Kidney capillary endothelial cell (primary cell): ENCODE measurements at regions not wholly inside any gene's neighbourhood (a gene's known extent, or its start where the extent isn't known, plus 50 kb on each side); places are given as distances from the start of the nearest gene placed in this dataset.
"Not testable (repeated sequence)": the region's sequence is repeated elsewhere in the genome, so short reads cannot be mapped to it uniquely, and the experiment has no call there.

Source experiments
- DNase-seq: peaks from one replicate; pipeline ENCODE4 v3.0.0-alpha.2; 2018; ENCODE audit warnings: low spot score

DNA sequence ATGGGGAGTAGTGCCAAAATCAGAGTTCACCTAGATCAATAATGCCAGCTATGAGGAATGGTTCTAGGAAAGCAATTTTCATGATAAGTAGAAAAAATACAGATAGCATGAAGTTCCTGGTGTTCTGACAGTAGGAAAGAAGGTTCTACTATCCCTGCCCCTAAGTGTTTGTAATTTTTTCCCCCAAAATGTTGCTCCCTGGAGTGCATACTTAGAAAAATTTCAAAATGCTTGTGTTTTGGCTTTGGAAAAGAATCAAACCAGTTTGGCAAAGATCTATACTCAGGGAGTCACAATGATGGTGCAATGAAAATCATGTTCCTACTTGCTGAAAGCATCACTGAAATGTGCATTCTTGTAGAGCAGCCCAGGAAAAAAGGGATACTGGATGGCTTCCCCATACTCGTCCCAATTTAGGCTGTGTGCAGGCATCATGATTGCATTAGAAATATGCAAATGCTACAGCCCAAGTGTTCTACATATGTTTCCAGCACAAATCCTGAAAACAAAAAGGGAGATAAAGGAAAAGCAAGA, 74.7 kb downstream of the LPAR4 start:
- DNase-seq: no peak

DNA sequence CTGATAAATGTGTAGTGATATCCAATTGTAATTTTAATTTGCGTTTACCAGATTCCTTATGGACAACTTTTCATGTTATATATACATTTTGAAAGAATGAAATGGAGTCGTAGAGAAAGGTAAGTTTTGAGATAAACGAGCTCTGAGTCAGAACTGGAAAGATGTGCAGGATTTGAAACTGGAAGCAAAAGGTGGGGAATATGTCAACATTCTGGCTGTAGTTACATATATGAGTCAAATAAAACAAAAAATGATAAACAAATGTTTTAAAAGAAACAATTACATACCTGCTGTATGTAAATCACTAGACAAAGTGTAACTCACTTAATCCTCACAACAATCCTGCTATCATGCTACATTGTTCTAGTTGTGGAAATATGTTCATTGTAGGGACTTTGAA, 84.0 kb downstream of the LPAR4 start:
- DNase-seq: no peak

DNA sequence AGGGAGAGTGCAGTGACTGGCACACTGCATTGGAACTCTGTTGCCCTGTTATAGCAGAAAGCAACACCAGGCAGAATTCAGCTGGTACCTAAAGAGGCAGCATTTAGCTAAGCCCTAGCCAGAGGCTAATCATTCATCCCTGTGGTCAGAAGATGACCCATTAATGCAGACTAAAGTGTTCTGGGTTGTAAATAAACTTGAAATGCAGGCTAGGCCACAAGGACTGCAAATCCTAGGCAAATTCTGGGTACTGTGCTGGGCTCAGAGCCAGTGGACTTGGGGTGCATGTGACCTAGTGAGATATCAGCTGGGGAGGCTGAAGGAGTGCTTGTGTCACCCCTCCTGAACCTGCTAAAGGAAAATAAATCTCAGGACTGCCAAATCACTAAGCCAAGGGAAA, 91.2 kb downstream of the LPAR4 start:
- DNase-seq: no peak

DNA sequence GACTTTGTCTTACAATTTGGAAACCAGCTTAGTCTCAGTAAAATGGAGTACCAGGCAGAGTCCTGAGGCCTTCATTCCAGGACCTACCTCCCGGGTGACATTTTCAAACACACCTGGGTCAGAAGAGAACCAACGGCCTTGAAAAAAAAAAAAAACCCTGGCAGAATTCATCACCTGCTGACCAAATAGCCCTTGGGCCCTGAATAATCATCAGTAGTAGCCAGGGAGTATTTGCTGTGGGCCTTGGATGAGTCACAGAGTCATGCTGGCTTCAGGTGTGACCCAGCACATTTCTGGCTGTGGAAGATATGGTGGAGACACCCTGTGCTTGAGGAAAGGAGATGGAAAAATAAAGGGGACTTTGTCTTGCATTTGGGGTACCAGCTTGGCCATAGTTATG, 92.2 kb downstream of the LPAR4 start:
- no peak for DNase-seq

DNA sequence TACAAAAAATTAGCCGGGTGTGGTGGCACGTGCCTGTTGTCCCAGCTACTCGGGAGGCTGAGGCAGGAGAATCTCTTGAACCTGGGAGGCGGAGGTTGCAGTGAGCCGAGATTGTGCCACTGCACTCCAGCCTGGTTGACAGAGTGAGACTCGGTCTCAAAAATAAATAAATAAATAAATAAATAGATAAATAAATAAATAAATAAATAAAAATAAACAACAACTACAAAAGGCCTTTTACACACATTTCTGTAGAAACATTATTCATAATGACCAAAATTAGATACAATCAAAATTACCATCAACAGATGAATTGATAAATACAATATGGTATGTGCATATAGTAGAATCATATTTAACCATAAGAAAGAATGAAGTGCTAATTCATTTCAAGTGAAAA, 96.7 kb downstream of the LPAR4 start:
- not testable (repeated sequence) for DNase-seq

GRCh38 chrX:78881248-78881647, 63.9 kb upstream of the P2RY10 start:
- not testable (repeated sequence) for DNase-seq

DNA sequence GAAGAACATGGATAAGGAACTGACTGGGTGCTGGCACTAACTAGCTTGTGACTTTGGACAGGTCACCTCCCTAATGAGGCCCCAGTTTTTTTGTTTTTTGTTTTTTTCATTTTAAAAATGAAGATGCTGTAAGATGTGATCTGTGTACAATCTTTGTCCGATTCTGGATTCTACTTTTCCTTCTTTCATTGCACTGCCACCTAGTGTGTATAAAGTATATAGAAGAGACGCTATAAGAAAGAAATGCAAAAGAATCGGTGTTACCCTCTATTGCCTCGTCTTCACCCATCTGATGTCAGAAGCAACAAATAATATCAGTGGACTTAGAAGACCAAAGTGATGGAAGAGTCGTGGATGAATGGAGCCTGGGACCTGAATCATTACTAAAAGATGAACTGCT, 58.6 kb upstream of the P2RY10 start:
- DNase-seq: peak; percentile 0
